ENCODE measurements at regions not wholly inside any gene's neighbourhood (a gene's known extent, or its start where the extent isn't known, plus 50 kb on each side); places are given as distances from the start of the nearest gene placed in this dataset.

DNA sequence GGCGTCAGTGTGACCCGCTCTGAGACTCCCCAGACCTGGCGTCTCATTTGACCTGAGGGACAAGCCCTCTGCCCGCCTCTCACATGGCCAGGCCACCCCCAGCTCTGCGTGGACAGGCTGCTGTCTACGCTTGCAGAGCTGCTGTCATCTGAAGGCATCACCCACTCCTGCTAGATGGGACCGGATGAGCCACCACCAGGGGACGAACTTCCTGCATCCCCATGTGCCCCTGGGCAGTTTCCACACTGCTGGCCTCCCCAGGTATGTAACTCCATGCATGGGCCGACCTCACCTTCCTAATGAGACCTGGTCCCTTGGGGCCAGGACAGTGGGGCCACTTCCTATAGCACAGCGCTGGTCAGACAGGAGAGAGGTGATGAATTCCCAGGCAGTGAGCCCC is 121.5 kb downstream of the PSMG1 start:
- DNase-seq (no peak), FAIRE-seq (no peak)
- Histone ChIP-seq H3K4me1 (ENCODE audit: control insufficient read depth in 3 of 3, insufficient read depth in 2 of 3, low read depth in 1 of 3, low read length in 2 of 3) (no peaks in the 10 kb centered on the region), H3K27me3 (ENCODE audit: control insufficient read depth in 3 of 3, insufficient read depth in 3 of 3, low read length in 3 of 3) (no peaks in the 10 kb centered on the region), H3K4me3 (ENCODE audit: low read depth in 1 of 3, low read length in 3 of 3) (no peak overlapping the region), H3K36me3 (ENCODE audit: control insufficient read depth in 3 of 3, insufficient read depth in 2 of 3, low read depth in 1 of 3, low read length in 3 of 3) (no peaks in the 10 kb centered on the region), H3K9me3 (ENCODE audit: control insufficient read depth in 2 of 2, insufficient read depth in 1 of 2, low read depth in 1 of 2, low read length in 1 of 2) (peaks cover 0 to 15% of the 10 kb centered on the region in 2 donors), H3K27ac (ENCODE audit: low read depth in 1 of 3, low read length in 2 of 3) (no peak overlapping the region)
- 85 to 96% (median 92%) methylated on average over 10 of the region's 10 CpGs for WGBS, 3 donors

DNA sequence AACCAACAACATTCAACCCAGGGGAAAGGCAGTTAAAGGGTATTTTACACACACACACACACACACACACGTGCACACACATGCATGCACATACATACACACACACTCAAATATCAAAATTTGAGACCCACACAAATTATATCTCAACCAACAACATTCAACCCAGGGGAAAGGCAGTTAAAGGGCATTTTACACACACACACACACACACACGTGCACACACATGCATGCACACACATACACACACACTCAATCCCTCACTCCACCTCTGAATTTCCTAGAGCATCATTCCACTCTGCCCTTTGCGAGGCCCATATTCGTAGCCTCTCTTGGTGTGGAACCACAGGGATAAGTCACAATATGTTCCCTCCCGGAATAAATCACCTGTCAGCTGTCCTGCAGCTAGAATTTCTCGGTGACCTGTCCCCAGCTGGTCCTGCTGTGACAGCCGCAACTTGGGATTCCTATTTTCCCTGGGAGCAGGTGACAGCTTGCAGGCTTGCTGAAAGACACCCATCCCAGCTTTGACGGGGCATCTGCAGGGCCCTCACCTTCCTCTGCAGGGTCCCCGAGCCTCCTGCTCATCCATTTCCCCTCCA is 122.7 kb downstream of the PSMG1 start:
- no peak for DNase-seq
- WGBS, 3 donors, result 82 to 90% (median 86%) methylated on average over 9 of the region's 9 CpGs
- Histone ChIP-seq H3K9me3 (ENCODE audit: control insufficient read depth in 2 of 2, insufficient read depth in 1 of 2, low read depth in 1 of 2, low read length in 1 of 2) (peaks cover 0 to 15% of the 10 kb centered on the region in 2 donors), H3K4me3 (ENCODE audit: low read depth in 1 of 3, low read length in 3 of 3) (no peak overlapping the region), H3K27me3 (ENCODE audit: control insufficient read depth in 3 of 3, insufficient read depth in 3 of 3, low read length in 3 of 3) (no peaks in the 10 kb centered on the region), H3K27ac (ENCODE audit: low read depth in 1 of 3, low read length in 2 of 3) (no peak overlapping the region), H3K36me3 (ENCODE audit: control insufficient read depth in 3 of 3, insufficient read depth in 2 of 3, low read depth in 1 of 3, low read length in 3 of 3) (no peaks in the 10 kb centered on the region), H3K4me1 (ENCODE audit: control insufficient read depth in 3 of 3, insufficient read depth in 2 of 3, low read depth in 1 of 3, low read length in 2 of 3) (no peaks in the 10 kb centered on the region)
- no peak for FAIRE-seq

DNA sequence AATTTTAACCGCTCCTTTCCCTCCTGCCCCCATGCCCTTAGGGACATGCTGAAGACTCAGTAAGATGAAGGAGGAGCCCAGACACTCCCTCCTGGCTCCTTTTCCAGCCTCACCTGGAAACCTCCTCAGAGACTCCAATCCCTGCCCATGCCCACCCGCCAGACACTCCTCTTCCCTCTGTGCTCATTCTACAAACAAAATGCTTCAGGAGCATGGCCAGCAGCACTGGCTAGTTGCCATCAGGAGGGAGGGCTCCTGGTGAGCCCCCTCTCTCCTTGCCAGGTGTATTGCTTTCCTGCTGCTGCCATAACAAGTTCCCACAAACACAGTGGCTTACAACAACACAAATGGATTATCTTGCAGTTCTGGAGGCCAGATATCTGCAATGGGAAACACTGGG is 126.1 kb downstream of the PSMG1 start:
- Histone ChIP-seq H3K9me3 (ENCODE audit: control insufficient read depth in 2 of 2, insufficient read depth in 1 of 2, low read depth in 1 of 2, low read length in 1 of 2) (no peaks in the 10 kb centered on the region), H3K4me1 (ENCODE audit: control insufficient read depth in 3 of 3, insufficient read depth in 2 of 3, low read depth in 1 of 3, low read length in 2 of 3) (peaks cover 0 to 2% (median 0%) of the 10 kb centered on the region in 3 donors), H3K36me3 (ENCODE audit: control insufficient read depth in 3 of 3, insufficient read depth in 2 of 3, low read depth in 1 of 3, low read length in 3 of 3) (no peaks in the 10 kb centered on the region), H3K27ac (ENCODE audit: low read depth in 1 of 3, low read length in 2 of 3) (no peak overlapping the region), H3K4me3 (ENCODE audit: low read depth in 1 of 3, low read length in 3 of 3) (no peak overlapping the region), H3K27me3 (ENCODE audit: control insufficient read depth in 3 of 3, insufficient read depth in 3 of 3, low read length in 3 of 3) (no peaks in the 10 kb centered on the region)
- FAIRE-seq (no peak), DNase-seq (no peak)
- 11 to 78% (median 44%) methylated on average over 2 of the region's 2 CpGs for WGBS, 3 donors

DNA sequence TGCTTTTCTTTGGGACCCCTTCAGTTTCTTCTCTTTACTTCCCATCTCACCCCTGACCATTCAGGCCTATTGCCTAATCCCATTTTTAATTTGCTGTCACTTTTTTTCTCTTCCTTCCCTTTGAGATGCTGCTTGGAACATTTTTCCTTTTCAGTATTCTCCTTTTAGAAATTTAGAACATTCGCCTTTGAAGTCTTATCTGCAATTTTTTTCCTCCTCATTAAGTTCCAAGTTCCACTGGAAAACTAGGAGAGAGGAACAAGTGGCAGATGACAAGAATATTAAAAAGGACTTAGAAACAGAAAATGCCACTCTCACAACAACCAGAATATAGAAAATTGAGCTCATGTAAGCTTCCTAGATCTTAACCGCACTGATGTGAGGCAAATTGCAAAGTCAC is 126.6 kb downstream of the PSMG1 start:
- Histone ChIP-seq H3K9me3 (ENCODE audit: control insufficient read depth in 2 of 2, insufficient read depth in 1 of 2, low read depth in 1 of 2, low read length in 1 of 2) (no peaks in the 10 kb centered on the region), H3K36me3 (ENCODE audit: control insufficient read depth in 3 of 3, insufficient read depth in 2 of 3, low read depth in 1 of 3, low read length in 3 of 3) (no peaks in the 10 kb centered on the region), H3K27ac (ENCODE audit: low read depth in 1 of 3, low read length in 2 of 3) (no peak overlapping the region), H3K4me1 (ENCODE audit: control insufficient read depth in 3 of 3, insufficient read depth in 2 of 3, low read depth in 1 of 3, low read length in 2 of 3) (peaks cover 0 to 2% (median 0%) of the 10 kb centered on the region in 3 donors), H3K4me3 (ENCODE audit: low read depth in 1 of 3, low read length in 3 of 3) (no peak overlapping the region), H3K27me3 (ENCODE audit: control insufficient read depth in 3 of 3, insufficient read depth in 3 of 3, low read length in 3 of 3) (no peaks in the 10 kb centered on the region)
- FAIRE-seq (no peak), DNase-seq (no peak)
- WGBS, 3 donors, result 59 to 82% (median 71%) methylated on average over 2 of the region's 2 CpGs

DNA sequence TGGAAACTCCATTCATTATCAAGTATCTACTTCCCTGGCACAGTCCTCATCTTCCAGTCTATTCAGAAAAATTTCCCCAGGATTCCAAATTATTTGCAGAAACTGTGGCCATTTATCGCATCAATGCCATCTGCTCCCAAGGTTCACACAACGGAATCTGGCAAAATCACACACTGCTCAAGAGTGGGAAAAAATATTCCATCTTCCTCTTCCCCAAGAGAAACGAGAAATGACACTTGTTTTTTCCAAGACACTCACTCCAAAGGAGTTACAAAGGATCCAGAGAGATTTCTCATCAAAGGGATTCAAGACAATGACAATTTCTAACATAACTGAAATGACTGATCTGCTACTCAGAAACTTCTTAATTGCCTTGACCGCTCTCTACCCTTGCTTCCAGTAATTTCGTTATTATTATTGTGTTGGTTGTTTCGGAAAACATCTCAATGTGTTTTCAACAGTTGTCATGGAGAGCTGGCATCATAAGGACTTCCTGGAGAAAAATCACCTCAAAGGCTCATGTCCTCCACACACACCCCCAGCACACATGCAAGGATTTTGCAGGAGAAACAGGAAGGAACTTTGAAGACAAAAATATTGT is 128.0 kb downstream of the PSMG1 start:
- FAIRE-seq (no peak), DNase-seq (no peak)
- Histone ChIP-seq H3K27ac (ENCODE audit: low read depth in 1 of 3, low read length in 2 of 3) (peak overlapping the region in 1 of 3 donors; percentile 69), H3K4me3 (ENCODE audit: low read depth in 1 of 3, low read length in 3 of 3) (no peak overlapping the region), H3K36me3 (ENCODE audit: control insufficient read depth in 3 of 3, insufficient read depth in 2 of 3, low read depth in 1 of 3, low read length in 3 of 3) (no peaks in the 10 kb centered on the region), H3K9me3 (ENCODE audit: control insufficient read depth in 2 of 2, insufficient read depth in 1 of 2, low read depth in 1 of 2, low read length in 1 of 2) (no peaks in the 10 kb centered on the region), H3K4me1 (ENCODE audit: control insufficient read depth in 3 of 3, insufficient read depth in 2 of 3, low read depth in 1 of 3, low read length in 2 of 3) (peaks cover 0 to 2% (median 0%) of the 10 kb centered on the region in 3 donors), H3K27me3 (ENCODE audit: control insufficient read depth in 3 of 3, insufficient read depth in 3 of 3, low read length in 3 of 3) (no peaks in the 10 kb centered on the region)
- WGBS, 3 donors, result 65 to 87% (median 75%) methylated on average over 6 of the region's 6 CpGs

DNA sequence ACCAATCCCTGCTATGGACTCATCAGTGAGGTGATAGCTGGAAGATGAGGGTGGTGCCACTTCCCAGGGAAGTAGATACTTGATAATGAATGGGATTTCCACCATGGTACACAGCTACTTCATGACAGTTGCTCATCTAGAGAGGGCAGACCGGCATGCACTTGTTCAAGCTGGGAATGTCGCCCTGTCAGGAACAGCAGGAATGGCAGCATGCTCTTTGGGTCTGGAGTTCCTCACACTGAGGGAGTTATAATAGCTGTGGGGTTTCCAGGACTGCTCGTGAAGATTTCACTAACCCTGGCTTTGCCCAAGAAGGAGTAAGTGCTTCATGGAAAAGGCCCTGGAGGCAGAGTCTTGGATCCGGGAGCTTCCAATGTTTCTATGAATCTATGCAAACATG is 129.2 kb downstream of the PSMG1 start:
- Histone ChIP-seq H3K9me3 (ENCODE audit: control insufficient read depth in 2 of 2, insufficient read depth in 1 of 2, low read depth in 1 of 2, low read length in 1 of 2) (no peaks in the 10 kb centered on the region), H3K27me3 (ENCODE audit: control insufficient read depth in 3 of 3, insufficient read depth in 3 of 3, low read length in 3 of 3) (no peaks in the 10 kb centered on the region), H3K4me3 (ENCODE audit: low read depth in 1 of 3, low read length in 3 of 3) (no peak overlapping the region), H3K36me3 (ENCODE audit: control insufficient read depth in 3 of 3, insufficient read depth in 2 of 3, low read depth in 1 of 3, low read length in 3 of 3) (no peaks in the 10 kb centered on the region), H3K4me1 (ENCODE audit: control insufficient read depth in 3 of 3, insufficient read depth in 2 of 3, low read depth in 1 of 3, low read length in 2 of 3) (peaks cover 0 to 2% (median 0%) of the 10 kb centered on the region in 3 donors), H3K27ac (ENCODE audit: low read depth in 1 of 3, low read length in 2 of 3) (no peak overlapping the region)
- no peak for FAIRE-seq
- 84 to 97% (median 85%) methylated on average over 4 of the region's 4 CpGs for WGBS, 3 donors
- DNase-seq, result no peak

DNA sequence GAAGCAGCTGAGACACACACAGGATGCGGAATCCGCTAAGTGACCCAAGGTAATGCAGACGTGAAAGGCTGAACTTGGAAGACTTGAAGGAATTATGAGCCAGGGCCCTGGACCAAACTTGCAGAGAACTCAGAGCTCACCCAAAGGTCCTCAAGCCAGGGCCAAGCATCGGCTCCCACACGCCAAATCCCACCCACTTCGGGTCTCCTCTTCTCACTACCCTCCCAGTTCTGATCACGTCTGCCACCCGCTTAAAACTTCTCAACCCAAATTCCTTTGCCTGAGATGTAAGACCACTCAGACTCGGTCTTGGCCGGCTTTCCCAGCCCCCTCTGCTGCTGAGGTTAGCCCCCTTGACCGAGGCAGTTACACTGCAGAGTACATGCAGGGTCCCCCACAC is 130.1 kb downstream of the PSMG1 start:
- H3K4me3 ChIP-seq (ENCODE audit: low read depth in 1 of 3, low read length in 3 of 3), result no peak overlapping the region
- no peaks in the 10 kb centered on the region for H3K9me3 ChIP-seq (ENCODE audit: control insufficient read depth in 2 of 2, insufficient read depth in 1 of 2, low read depth in 1 of 2, low read length in 1 of 2)
- peaks cover 0 to 2% (median 0%) of the 10 kb centered on the region in 3 donors for H3K4me1 ChIP-seq (ENCODE audit: control insufficient read depth in 3 of 3, insufficient read depth in 2 of 3, low read depth in 1 of 3, low read length in 2 of 3)
- no peaks in the 10 kb centered on the region for H3K27me3 ChIP-seq (ENCODE audit: control insufficient read depth in 3 of 3, insufficient read depth in 3 of 3, low read length in 3 of 3)
- no peak overlapping the region for H3K27ac ChIP-seq (ENCODE audit: low read depth in 1 of 3, low read length in 2 of 3)
- H3K36me3 ChIP-seq (ENCODE audit: control insufficient read depth in 3 of 3, insufficient read depth in 2 of 3, low read depth in 1 of 3, low read length in 3 of 3), result no peaks in the 10 kb centered on the region
- 85 to 92% (median 87%) methylated on average over 11 of the region's 11 CpGs for WGBS, 3 donors
- FAIRE-seq, result no peak
- no peak for DNase-seq

DNA sequence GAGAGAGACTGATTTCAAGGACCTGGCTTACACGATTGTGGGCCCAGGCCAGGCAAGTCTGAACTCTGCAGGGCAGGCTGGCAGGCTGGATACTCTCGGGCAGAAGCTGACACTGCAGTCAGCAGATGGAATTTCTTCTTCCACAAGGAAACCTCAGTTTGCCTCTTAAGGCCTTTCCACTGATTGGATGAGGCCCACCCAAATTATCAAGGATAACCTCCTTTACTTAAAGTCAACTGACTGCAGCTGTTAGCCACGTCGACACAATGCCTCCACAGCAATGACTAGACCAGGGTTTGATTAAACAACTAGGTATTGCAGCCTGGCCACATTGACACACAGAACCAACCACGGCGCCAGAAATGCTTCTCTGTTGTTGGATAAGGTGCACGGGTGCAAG is 130.5 kb downstream of the PSMG1 start:
- no peak overlapping the region for H3K27ac ChIP-seq (ENCODE audit: low read depth in 1 of 3, low read length in 2 of 3)
- WGBS, 3 donors, result 86 to 93% (median 88%) methylated on average over 7 of the region's 7 CpGs
- no peaks in the 10 kb centered on the region for H3K36me3 ChIP-seq (ENCODE audit: control insufficient read depth in 3 of 3, insufficient read depth in 2 of 3, low read depth in 1 of 3, low read length in 3 of 3)
- no peaks in the 10 kb centered on the region for H3K9me3 ChIP-seq (ENCODE audit: control insufficient read depth in 2 of 2, insufficient read depth in 1 of 2, low read depth in 1 of 2, low read length in 1 of 2)
- FAIRE-seq, result no peak
- H3K4me3 ChIP-seq (ENCODE audit: low read depth in 1 of 3, low read length in 3 of 3), result no peak overlapping the region
- no peaks in the 10 kb centered on the region for H3K27me3 ChIP-seq (ENCODE audit: control insufficient read depth in 3 of 3, insufficient read depth in 3 of 3, low read length in 3 of 3)
- peaks cover 0 to 2% (median 2%) of the 10 kb centered on the region in 3 donors for H3K4me1 ChIP-seq (ENCODE audit: control insufficient read depth in 3 of 3, insufficient read depth in 2 of 3, low read depth in 1 of 3, low read length in 2 of 3)
- DNase-seq, result no peak

DNA sequence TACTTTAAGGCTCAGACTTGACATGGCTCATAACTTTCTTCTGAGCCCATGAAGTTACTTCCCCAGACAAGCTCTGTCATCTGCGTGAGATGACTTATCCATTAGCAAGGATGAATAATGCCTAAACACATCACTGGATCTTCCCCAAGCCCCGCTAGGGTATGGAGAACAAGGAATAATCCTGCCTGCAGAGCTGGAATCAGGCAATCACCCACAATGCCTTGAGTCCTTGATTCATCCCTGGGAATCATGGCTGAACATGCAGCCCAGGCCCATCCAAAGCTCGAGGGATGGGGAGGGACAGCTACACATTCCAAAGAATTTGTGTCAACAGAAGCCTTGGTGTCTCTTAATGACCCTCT is 131.7 kb downstream of the PSMG1 start:
- Histone ChIP-seq H3K9me3 (ENCODE audit: control insufficient read depth in 2 of 2, insufficient read depth in 1 of 2, low read depth in 1 of 2, low read length in 1 of 2) (no peaks in the 10 kb centered on the region), H3K4me1 (ENCODE audit: control insufficient read depth in 3 of 3, insufficient read depth in 2 of 3, low read depth in 1 of 3, low read length in 2 of 3) (peaks cover 0 to 3% (median 2%) of the 10 kb centered on the region in 3 donors), H3K36me3 (ENCODE audit: control insufficient read depth in 3 of 3, insufficient read depth in 2 of 3, low read depth in 1 of 3, low read length in 3 of 3) (no peaks in the 10 kb centered on the region), H3K27me3 (ENCODE audit: control insufficient read depth in 3 of 3, insufficient read depth in 3 of 3, low read length in 3 of 3) (no peaks in the 10 kb centered on the region), H3K27ac (ENCODE audit: low read depth in 1 of 3, low read length in 2 of 3) (peak overlapping the region in 1 of 3 donors; percentile 4), H3K4me3 (ENCODE audit: low read depth in 1 of 3, low read length in 3 of 3) (no peak overlapping the region)
- WGBS, 3 donors, result 76 to 90% (median 84%) methylated on average over 3 of the region's 3 CpGs
- FAIRE-seq (no peak), DNase-seq (no peak)

Data from small intestine (tissue), 7 donors.